ENCODE measurements at regions not wholly inside any gene's neighbourhood (a gene's known extent, or its start where the extent isn't known, plus 50 kb on each side); places are given as distances from the start of the nearest gene placed in this dataset.
A peak's percentile ranks its signal among the peaks of the same experiment; 100 is the strongest.

- DNase-seq (ENCODE audit: low spot score), result no peak
These were observed 322.6 kb upstream of the PCDH20 start for GRCh38 chr13:61738236-61738750.

GRCh38 chr13:61734683-61735082, 319.0 kb upstream of the PCDH20 start:
- no peak for DNase-seq (ENCODE audit: low spot score)

DNA sequence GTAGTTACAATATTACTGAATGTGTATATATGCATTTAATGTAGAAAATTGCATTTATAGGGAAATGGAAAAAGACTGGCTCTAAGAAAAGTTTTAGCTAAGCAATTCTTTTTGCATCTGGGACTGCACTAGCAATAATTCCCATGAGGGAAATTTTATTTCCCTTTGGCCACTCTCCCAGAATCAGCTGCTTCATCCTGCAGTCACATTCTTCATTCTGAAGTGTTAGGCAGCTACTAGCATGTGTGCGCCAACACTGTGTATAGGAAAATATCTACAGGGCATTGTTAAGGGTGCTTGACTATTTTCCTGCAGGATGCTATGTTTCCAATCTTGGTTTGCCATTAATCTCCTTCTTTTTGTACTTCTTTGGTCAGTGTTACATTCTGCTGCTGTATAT, 312.8 kb upstream of the PCDH20 start:
- no peak for DNase-seq (ENCODE audit: low spot score)

DNA sequence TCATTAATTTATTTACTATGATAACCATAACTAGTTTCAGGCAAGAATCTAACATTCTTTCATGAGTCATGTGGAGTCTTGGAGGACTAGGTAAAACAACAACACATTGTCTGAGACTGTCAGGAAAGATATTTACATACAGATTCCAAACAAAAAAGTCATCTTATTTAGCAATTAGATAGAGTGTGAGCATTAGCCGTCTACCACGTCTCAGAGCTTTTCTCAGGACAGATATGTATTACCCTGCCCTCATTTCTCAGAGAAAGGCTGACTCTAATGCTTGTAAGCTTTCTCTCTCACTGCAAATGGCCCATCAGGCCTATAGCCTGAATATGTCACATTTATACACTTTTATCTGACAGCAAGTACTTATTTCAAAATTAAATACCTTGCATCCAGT, 312.1 kb upstream of the PCDH20 start:
- no peak for DNase-seq (ENCODE audit: low spot score)

- no peak for DNase-seq (ENCODE audit: low spot score)
These were observed 310.2 kb upstream of the PCDH20 start for GRCh38 chr13:61725806-61726205.

DNA sequence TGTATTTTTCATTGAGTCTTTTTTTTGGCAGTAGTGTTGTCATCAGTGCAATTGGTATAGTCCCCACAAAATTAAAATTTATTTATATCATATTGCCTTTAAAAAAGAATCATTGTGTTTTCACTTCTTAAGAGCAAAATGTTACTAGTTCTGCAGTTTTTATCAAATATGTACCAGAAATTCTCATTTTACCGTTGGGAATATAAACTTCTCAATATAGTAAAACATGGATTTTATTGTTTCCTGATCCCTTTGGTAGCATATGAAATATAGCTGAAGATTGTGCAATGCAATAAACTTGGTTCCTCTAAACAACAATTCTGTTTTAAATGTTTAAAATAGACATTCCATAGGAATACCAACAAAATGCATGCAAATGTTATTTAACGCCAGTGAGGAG, 306.5 kb upstream of the PCDH20 start:
- no peak for DNase-seq (ENCODE audit: low spot score)

DNA sequence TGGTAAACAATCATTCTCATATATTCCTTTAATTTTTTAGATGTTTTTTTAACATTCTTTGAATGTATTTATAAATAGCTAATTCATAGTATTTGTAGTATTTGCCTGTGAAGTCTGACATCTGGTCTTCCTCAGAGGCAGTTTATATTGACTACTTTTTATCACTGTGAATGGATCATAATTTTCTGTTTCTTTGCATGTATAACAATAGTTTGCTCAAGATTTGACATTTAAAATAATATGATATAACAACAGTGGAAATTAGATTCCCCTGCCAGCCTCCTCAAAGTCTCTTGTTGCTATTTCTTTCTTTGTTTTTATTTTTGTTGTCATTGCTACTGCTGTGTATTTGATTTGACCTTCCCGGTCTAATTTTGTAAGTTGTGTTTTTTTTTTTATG, 297.0 kb upstream of the PCDH20 start:
- DNase-seq (ENCODE audit: low spot score), result no peak

- DNase-seq (ENCODE audit: low spot score), result no peak
These were observed 293.6 kb upstream of the PCDH20 start for GRCh38 chr13:61709258-61709657.

- peak; percentile 95 for DNase-seq (ENCODE audit: low spot score)
These were observed 291.2 kb upstream of the PCDH20 start for GRCh38 chr13:61706899-61707298.

DNA sequence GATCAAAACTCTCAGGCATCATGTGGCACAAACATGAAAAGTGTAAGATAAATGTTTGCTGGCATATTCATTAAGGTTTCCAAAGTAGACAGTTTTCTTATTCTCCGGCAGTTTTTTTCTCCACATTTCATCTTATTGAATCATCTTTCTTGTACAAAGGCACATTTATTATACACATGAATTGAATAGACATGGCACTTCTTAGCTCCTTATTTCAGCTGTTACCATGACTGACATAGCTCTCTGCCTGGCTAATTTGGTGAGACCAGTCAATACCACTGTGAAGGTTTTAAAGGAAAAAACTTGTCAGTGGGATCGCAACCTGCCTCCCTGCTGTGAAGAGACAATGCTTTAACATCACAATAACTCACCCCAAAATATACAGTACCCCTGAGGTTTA, 285.0 kb upstream of the PCDH20 start:
- no peak for DNase-seq (ENCODE audit: low spot score)

DNA sequence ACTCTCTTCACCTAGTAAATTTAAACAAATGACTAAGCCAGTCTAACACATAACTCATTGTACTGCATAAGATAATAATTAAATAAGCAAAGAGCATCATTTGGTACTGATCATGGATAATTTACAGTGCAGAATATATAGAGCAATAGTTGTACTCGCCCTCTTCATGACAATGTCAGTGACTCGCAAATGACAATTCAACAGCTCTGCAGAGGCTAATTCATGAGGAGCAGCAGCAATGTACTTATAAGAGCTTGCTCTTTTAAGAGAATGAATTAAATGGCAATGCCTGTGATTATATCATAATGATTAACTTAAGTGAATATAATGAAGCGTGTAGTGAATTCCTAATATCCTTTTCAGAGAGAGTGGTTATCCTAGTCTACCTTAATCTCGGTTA, 284.5 kb upstream of the PCDH20 start:
- DNase-seq (ENCODE audit: low spot score), result no peak

GRCh38 chr13:61696676-61697075, 281.0 kb upstream of the PCDH20 start:
- no peak for DNase-seq (ENCODE audit: low spot score)

- DNase-seq (ENCODE audit: low spot score), result no peak
These were observed 279.5 kb upstream of the PCDH20 start for GRCh38 chr13:61695147-61695546.

DNA sequence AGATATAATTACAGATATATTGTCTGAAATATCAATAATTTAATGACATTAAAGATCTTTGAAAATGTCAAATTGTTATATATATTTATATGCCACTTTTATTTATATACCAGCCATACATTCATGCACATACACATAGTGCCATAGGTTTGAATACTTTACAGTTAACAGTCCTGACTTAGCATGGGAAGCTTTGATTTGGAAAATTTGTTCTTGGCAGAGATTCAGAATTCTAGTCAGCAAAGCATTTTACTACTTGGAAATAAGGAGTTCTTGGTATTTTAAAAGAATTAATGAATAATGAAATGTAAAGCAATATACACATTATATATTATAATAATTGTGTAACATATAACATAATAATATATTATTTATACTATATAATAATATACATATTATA, 277.0 kb upstream of the PCDH20 start:
- no peak for DNase-seq (ENCODE audit: low spot score)

GRCh38 chr13:61685682-61686012, 270.0 kb upstream of the PCDH20 start:
- peak; percentile 51 for DNase-seq (ENCODE audit: low spot score)

DNA sequence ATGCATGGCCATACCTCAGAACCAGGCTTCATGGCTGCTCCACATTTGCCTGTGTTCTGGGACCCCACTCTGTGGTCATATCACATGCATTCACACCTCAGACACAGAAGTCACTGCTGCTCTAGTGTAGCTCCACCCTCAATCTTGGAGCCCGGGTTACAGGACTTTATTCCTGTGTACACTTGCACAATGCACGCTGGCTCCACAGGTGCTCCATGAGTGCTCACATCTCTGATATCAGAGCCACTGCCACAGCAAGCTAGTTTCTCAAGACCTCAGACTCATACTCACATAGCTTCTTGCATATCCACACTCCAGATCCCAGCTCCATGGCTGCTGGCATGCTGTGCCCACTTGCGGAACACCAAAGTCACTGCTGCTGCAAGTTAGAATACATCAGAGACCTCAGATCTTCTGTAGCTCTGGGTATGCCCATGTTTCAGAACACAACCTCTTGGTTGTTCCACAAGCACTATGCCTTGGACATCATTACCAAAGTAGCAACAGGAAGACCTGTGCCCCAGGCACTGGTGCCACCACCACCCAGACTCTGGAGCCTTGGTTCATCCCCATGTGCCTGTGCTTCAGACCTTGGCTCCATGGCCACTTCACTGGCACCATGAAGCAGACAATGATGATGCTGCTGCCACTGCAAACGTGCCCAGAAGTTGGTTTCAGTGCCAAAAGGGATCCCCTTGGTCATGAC, 269.5 kb upstream of the PCDH20 start:
- no peak for DNase-seq (ENCODE audit: low spot score)

DNA sequence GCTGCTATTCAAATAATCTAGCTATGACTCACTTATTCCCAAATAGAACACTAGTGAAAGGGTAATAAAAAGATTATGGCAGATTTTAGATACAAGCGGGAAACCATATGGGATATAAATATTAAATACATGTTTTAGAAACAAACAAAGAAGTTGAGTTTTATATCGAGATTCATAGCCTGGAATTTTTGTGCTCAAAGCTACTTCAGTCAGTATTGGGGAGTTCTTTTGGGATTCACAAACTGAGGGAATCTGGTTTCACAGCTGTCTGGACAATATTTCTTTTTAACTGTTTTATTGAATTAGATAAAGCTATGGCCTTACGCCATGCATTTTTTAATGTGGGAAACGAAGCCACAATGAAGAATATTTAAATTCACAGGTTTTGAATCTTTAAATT, 257.1 kb upstream of the PCDH20 start:
- no peak for DNase-seq (ENCODE audit: low spot score)

DNA sequence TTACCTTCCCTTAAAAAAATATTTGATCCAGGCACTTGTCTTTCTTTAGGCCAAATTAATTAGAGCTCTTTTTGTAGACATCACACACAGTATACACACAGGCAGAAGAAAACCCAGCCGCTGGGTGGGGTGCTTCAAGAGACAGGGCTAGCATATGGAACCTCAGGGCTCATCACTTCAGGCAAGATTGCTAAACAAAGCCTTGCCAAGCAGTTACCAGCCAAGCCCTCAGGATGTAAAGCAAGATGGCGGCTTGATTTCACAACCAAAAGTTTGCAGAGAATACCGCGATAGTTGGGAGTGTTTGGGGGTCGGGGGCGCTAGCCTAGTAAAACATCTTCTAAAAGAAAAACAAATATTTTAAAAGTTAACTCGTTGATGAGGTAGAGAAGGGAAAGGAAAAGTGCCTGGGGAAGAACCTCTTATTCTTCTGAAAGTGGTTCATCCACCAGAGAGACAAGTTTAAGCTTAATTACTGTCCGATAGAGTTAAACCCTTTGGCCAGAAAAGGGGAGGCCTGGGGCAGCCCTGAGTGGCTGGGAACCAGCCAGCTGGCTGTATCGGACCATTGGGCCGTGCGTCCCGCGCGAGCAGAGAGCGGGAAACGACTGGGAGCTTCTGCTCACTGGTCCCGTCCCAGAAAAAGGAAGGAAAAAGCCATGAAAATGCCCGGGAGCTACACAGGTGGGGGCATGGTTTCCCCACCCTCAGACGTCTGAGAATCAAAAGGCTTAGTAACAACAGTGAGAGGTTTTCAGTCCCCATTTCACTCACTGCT, 254.9 kb upstream of the PCDH20 start:
- DNase-seq (ENCODE audit: low spot score), result no peak

DNA sequence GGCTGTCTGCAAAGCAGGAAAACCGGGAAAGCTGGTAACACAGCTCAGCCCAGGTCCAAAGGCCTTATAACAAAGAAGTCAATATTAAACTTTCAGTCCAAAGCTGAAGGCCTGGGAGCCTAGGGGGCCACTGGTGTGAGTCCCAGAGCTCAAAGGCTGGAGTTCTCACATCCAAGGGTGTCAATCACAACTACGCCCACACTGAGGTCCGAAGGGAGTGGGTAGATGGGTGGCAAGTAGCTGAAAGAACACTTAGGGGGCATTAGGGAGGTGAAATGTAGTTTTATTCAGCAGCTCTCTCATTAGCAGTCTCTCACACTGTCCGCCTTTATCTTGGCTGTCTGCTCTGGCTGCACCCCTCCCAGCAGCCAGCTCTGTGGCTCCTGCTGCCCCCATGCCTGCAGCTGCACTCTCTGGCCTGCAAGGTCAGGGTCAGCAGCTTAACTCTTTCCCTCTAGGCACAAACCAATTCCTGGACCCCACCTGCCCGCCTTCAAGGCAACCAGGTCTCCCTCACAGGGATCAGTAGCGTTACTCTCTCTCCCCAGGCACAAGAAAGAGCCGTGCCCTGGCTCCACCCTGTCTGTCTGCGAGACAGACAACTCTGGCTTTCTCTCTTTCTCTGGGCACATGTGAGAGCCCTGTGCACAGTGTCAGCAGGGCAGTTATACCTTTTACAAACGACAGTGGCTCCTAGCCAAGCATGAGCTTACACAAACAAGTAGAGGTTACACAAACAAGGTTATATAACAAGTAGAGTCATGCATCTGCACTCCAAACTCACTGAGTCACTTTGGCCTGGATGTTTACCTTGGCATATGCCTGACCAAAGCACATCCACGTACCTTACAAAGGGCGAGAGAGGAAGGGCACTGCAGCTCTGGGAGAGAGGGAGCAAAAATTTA, 249.4 kb upstream of the PCDH20 start:
- peak; percentile 17 for DNase-seq (ENCODE audit: low spot score)

DNA sequence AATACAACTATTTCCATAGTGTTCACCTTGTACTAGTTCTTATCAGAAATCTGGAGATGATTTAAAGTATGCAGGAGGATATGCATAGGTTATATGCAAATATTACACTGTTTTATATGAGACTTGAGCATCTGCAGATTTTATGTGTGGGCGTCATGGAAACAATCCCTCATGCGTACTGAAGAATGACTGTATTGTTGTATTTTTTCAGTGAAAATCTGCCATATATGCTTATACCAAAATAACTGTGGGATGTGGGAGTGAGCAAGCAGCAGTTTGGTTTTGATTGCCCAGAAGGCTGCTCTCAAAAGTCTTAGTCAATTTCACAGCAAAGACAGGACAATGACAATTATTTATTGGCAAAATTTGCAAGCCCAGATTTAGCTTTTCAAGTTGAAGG, 238.8 kb upstream of the PCDH20 start:
- DNase-seq (ENCODE audit: low spot score), result no peak

- no peak for DNase-seq (ENCODE audit: low spot score)
These were observed 232.9 kb upstream of the PCDH20 start for GRCh38 chr13:61648547-61648946.

DNA sequence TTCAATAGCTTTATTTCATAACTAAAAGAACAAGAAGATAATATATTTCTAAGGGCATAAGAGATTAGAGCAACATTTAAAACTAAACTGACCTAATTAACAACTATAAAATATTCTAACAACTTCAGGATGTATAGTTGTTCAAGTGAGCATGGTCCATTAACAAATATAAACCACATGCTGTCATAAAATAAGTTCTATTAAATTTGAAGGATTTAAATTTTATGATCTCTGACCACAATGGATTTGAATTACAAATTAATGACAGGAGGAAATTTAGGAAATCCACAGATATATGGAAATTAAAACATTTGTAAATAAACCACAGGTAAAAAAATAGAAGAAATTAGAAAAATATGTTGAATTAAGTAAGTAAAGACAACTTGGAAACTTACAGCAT, 196.5 kb upstream of the PCDH20 start:
- DNase-seq (ENCODE audit: low spot score), result no peak

Data from SK-N-DZ (cell line).